ENCODE measurements at regions not wholly inside any gene's neighbourhood (a gene's known extent, or its start where the extent isn't known, plus 50 kb on each side); places are given as distances from the start of the nearest gene placed in this dataset.

GRCh38 chr10:121288864-121289661, 309.2 kb downstream of the FGFR2 start:
- no peak for FAIRE-seq
- DNase-seq (ENCODE audit: low spot score in 2 of 2) = no peak

GRCh38 chr10:121289800-121290199, 308.4 kb downstream of the FGFR2 start:
- no peak for FAIRE-seq
- DNase-seq (ENCODE audit: low spot score in 2 of 2) = no peak

GRCh38 chr10:121290674-121291073, 307.6 kb downstream of the FGFR2 start:
- no peak for DNase-seq (ENCODE audit: low spot score in 2 of 2)
- no peak for FAIRE-seq

- DNase-seq (ENCODE audit: low spot score in 2 of 2) = no peak
- FAIRE-seq = no peak
These were observed 306.9 kb downstream of the FGFR2 start for GRCh38 chr10:121291376-121291775.

- DNase-seq (ENCODE audit: low spot score in 2 of 2) = no peak
These were observed 306.4 kb downstream of the FGFR2 start for GRCh38 chr10:121291823-121292222.

GRCh38 chr10:121292321-121292720, 305.9 kb downstream of the FGFR2 start:
- no peak for DNase-seq (ENCODE audit: low spot score in 2 of 2)
- FAIRE-seq = no peak

More at GRCh38 chr10:121291823-121292222, 306.4 kb downstream of the FGFR2 start:
- no peak for FAIRE-seq

- FAIRE-seq = no peak
- no peak for DNase-seq (ENCODE audit: low spot score in 2 of 2)
These were observed 305.1 kb downstream of the FGFR2 start for GRCh38 chr10:121293110-121293509.

GRCh38 chr10:121294630-121295029, 303.6 kb downstream of the FGFR2 start:
- FAIRE-seq = no peak
- DNase-seq (ENCODE audit: low spot score in 2 of 2) = no peak

GRCh38 chr10:121296378-121296777, 301.9 kb downstream of the FGFR2 start:
- DNase-seq (ENCODE audit: low spot score in 2 of 2) (no peak), FAIRE-seq (no peak)

GRCh38 chr10:121296881-121297585, 301.2 kb downstream of the FGFR2 start:
- DNase-seq (ENCODE audit: low spot score in 2 of 2) (no peak), FAIRE-seq (no peak)

- DNase-seq (ENCODE audit: low spot score in 2 of 2) = no peak
- no peak for FAIRE-seq
These were observed 297.5 kb downstream of the FGFR2 start for GRCh38 chr10:121300723-121301122.

- DNase-seq (ENCODE audit: low spot score in 2 of 2) (no peak), FAIRE-seq (no peak)
These were observed 295.6 kb downstream of the FGFR2 start for GRCh38 chr10:121302541-121303180.

- FAIRE-seq = no peak
These were observed 294.9 kb downstream of the FGFR2 start for GRCh38 chr10:121303287-121303890.

GRCh38 chr10:121305066-121305465, 293.2 kb downstream of the FGFR2 start:
- no peak for FAIRE-seq
- DNase-seq (ENCODE audit: low spot score in 2 of 2) = no peak

More at GRCh38 chr10:121303287-121303890, 294.9 kb downstream of the FGFR2 start:
- no peak for DNase-seq (ENCODE audit: low spot score in 2 of 2)

GRCh38 chr10:121306159-121306673, 292.0 kb downstream of the FGFR2 start:
- FAIRE-seq = no peak
- DNase-seq (ENCODE audit: low spot score in 2 of 2) = no peak

GRCh38 chr10:121307411-121307980, 290.7 kb downstream of the FGFR2 start:
- no peak for FAIRE-seq
- DNase-seq (ENCODE audit: low spot score in 2 of 2) = no peak

- DNase-seq (ENCODE audit: low spot score in 2 of 2) = no peak
- FAIRE-seq = no peak
These were observed 290.2 kb downstream of the FGFR2 start for GRCh38 chr10:121308020-121308419.

- DNase-seq (ENCODE audit: low spot score in 2 of 2) (no peak), FAIRE-seq (no peak)
These were observed 289.1 kb downstream of the FGFR2 start for GRCh38 chr10:121309164-121309563.

- DNase-seq (ENCODE audit: low spot score in 2 of 2) (no peak), FAIRE-seq (no peak)
These were observed 288.0 kb downstream of the FGFR2 start for GRCh38 chr10:121310151-121310711.
